Tongue (tissue), 1 donor: ENCODE measurements at regions not wholly inside any gene's neighbourhood (a gene's known extent, or its start where the extent isn't known, plus 50 kb on each side); places are given as distances from the start of the nearest gene placed in this dataset.

Experiments used
- DNase-seq: peaks from one replicate; pipeline ENCODE4 v3.0.0-alpha.2; 2015

DNA sequence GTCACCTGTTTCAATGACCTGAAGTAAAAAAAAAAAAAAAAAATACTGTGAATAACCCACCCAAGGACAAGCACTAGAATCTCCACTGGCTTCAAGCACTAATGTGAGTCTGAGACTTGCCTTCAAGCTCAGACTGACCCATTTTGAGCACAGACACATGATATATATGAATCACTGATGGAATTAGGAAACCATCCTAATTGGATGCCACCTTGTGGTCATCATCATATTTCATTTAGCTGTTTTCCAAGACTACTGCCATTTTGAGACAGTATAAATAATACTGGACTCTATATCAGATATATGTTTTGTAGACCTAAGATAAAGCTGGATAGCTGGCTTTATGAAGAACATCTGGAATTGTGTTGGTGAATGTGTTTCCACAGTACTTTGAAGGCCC is 1232.0 kb downstream of the KCNT2 start:
- no peak for DNase-seq

DNA sequence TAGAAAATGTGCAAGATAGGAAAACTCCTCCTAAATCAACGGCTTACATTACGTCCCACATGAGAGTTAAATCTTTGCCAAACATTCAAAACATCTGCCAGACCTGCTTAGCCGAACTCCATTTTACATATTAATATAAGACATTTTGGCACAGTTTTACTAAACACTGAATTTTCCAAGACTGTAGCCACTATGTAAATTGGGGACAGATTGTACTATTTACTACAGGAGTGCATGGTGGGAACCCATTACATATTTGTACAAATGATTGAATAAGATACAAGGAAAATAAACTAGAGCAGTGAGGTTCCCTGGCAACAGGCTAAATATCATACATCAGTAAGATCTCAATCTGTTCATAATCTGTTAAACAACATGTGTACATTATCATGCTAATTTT is 1234.4 kb downstream of the KCNT2 start:
- DNase-seq, result peak; percentile 64

DNA sequence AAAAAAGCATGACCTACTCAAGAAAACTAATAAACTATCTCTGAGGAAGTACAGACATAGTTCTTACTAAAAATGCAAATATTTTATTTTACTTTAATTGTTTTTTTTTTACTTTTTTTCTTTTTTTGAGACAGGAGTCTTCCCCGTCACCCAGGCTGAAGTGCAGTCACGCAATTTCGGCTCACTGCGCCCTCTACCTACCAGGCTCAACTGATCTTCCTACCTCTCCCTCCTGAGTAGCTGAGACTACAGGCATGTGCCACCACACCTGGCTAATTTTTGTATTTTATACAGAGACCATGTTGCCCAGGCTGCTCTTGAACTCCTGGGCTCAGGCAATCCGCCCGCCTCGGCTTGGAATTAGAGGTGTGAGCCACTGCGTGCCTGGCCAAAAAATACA is 1263.1 kb downstream of the KCNT2 start:
- no peak for DNase-seq

DNA sequence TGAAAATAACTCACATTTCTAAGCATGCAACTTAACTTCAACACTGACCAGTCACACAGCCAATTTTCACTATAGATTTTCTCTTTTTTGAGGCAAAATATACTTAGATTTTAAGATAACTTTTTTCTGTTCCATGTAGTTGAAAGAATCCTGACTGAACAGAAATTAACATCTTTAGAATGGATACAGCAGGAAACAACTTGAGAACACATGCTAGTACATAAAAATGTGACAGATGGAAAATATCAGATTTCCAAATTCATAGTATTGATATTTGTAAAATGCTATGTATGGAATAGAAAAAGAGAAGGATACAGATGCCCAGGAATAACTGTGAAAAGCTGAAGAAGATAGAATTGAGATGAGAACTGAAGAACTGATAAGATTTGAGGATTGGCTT is 1270.6 kb downstream of the KCNT2 start:
- no peak for DNase-seq

DNA sequence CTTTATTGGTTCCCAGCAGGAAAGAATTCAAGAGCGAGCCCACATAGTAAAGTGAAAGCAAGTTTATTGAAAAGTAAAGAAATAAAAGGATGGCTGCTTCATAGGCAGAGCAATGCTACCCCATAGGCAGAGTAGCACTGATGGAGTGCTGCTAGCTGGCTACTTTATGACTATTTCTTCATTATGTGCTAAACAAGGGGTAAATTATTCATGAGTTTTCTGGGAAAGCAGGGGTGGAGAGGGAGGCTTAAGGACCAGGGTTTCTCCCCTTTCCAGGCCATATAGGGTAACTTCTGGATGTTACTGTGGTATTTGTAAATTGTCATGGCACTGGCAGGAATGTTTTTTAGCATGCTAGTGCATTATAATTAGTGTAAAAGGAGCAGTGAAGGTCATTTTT is 1271.4 kb downstream of the KCNT2 start:
- no peak for DNase-seq

DNA sequence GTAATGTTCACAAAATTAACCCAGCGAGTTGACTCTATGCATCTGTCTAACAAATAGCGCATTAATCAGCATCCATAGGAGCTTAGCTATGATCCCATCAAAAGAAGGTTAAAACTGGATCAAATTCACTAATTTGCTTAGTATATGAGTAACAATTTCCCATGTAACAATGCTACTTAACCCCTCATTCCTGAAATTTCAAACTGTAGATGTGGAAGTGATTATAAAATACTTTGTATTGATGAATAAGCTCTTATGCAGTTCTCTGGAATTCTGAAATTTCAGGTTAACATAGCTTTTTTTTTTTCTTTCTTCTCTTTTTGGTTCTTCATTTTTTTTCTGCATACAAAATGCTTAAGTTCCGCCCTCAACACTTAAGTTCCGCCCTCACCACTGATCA is 1272.7 kb downstream of the KCNT2 start:
- DNase-seq, result no peak

DNA sequence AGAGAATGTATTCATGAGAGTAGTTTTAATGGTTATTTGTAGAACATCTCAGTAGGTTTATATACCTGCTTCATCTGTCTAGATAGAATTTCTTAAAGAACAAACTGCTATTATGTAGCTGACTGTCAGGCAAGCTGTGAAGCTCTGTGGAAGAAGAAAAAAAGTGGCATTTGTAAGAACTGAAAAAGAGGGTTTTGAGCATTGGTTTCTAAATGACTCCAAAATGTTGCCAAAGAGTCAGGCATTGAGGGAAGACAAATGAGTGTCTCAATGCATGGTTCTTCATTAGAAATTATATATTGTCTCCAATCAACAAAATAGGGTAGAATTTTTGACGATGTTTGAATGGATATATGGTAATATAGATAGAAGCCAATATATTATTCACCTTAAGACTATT is 1276.1 kb downstream of the KCNT2 start:
- DNase-seq, result no peak

DNA sequence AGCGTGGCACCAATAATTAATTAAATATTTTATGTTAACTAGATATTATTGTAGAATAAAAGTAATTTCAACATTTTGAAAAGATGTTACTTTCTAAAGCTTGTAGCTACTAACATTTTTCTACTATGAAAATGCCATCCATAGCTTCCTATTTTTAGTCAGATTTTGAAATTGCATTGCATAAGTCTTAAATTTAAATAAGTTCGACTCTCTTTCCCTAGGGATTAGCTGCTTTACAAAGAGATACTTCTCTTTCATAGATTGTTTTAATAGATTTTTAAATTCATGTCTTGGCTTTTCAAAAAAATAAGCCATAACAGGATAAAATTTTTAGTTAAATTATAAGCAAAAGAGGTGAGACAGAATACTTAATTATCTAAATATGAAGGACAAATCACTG is 1279.6 kb downstream of the KCNT2 start:
- DNase-seq, result no peak

DNA sequence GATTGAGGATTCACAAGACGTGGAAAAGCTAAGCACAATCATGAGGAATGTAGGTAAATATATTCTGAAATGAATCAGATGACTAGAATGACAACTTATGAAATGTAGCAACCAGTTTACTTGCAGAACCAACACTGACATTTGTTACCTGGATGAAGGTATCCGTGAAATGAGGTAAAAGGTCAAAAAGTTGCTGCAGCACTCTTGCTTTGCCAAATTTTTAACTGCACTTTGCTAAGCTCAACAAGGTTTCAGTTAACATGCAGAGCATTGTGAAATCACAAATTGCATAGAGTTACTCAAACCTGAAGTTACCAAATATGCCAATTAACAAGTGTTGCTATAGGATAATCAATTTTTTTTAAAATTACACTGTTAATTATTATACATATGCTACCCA is 1280.1 kb downstream of the KCNT2 start:
- no peak for DNase-seq

DNA sequence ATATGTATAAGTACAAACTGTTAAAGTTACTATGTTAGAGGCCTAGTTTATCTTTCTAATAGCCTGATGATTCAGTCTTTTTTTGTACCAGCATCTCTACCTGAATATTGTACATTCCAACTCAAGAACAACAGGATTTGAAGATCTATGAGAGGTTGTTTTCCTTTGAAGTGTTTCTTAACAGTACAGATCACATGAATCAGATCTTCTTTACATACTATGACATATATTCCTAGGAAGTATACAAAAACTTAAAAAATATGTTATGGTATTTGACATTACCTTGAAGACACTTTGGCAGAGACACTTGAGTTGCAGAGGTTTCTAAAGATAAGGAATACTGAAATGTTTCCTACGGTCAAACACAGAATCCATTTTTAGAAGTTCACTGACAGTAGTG is 1280.9 kb downstream of the KCNT2 start:
- DNase-seq, result no peak

DNA sequence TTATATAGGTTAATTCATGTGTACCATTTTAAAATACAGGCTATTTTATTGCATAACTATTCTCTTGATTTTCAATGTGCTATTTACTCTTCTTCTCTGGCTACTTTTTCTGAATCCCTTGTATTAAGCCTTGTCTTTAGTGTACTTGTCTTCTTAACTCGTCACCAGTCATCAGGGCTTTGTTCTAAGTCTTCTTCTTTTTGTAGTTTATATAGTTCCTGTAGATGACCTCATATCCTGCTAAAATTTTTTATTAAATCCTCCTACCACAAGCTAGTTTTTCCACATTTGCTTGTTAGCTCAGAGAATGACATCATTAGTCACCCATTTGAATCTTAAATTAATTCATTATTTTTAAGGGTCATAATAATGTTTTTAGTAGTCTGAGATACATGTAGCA is 1281.9 kb downstream of the KCNT2 start:
- DNase-seq, result no peak

DNA sequence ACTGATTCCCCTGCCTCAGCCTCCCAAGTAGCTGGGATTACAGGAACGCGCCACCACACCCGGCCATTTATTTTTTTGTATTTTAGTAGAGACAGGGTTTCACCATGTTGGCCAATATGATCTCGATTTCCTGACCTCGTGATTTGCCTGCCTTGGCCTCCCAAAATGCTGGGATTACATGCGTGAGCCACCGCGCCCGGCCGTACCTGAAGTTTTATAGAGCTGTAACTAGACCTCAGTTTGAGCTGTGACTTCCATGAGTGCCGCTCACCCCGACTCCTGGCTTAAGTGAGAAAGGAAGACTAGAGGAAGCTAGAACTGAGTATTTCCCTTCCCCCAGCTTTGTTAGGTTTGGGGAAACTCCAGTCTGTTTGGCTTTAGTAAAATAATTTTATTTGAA is 1283.1 kb downstream of the KCNT2 start:
- no peak for DNase-seq

DNA sequence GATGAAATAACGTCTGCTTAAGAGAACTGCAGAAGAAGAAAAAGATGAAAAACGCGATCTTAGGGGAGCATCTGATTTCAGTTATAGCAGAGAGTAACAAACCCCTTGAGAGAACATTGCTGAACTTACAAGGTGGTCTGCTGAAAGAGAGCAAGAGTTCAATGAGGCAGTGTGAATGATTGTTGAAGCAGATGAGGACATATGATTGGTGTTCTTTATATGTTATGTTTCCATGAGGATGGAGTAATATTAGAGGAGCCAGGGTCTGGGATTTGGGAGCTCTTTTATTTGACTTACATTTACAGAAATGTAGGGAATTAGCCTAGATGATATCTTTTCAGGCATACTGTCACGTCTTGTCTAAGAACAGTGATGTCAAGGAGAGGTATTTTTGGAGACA is 1302.0 kb downstream of the KCNT2 start:
- peak; percentile 30 for DNase-seq

DNA sequence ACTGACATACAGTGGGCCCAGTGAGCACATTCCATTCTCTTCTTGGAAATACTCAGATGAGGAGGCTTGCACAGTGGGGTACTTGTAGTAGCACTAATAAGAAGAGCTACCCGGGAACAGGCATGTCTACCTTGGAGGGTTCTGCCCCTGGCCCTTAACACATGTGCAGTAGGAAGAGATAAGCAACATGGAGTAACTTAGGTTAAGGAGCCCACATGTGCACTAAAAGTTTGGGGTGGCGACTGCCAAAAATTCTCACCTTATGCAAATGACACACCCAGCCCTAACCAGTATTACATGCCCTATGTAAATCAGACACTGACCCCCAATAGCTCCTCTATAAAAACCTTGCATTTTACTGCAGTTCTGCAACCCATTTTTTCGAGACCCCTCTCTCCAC is 1313.3 kb downstream of the KCNT2 start:
- DNase-seq, result no peak

DNA sequence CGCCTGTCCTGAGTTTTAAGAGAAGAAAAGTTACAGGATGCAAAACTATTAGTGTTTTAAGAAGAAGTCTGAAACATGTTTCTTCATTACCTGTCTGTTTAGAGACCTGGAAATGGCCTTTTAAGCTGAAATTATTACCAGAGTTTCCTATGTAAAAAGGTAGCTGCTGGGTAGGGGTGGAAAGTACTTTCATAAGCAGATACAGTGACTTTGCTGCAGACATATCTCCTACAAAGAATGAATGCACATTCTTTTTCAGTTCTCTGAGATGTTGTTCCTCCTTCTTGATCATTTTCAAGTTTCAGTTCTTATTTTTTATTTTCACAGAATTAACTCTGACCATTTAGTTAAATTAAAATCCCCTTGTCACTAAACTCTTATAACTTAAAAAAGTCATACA is 1329.6 kb downstream of the KCNT2 start:
- no peak for DNase-seq

DNA sequence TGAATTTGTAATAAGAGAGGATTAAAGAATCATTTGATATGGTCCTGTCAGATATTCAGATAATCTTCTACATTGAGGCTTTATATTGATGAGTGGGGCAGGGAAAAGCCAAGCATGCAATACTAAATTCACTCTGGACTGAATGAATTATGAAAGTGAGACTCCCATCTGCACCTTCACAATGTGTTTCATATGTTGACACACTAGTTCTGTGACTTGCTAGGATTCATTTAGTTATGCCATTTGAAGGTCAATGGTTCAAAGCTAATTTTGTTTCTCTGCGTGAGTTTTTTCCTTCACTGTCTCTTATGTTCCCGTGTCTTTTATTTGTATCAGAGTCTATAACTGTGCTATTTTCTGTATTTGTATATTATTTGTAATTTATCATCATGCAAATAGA is 1332.5 kb downstream of the KCNT2 start:
- DNase-seq, result no peak

DNA sequence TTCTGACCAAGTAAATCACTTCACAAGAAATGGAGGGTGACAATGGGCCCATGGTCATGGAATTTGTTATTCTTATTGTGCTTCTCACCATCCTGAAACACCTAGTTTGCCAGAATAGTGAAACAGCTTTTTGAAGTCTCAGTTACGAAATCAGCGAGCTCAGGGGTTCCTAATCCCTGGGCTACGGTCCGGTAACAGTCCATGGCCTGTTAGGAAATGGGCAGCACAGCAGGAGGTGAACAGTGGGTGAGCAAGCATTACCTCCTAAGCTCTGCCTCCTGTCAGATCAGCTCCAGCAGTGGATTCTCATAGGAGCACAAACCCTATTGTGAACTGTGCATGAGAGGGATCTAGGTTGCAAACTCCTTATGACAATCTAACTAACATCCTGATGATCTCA is 1356.3 kb downstream of the KCNT2 start:
- no peak for DNase-seq

DNA sequence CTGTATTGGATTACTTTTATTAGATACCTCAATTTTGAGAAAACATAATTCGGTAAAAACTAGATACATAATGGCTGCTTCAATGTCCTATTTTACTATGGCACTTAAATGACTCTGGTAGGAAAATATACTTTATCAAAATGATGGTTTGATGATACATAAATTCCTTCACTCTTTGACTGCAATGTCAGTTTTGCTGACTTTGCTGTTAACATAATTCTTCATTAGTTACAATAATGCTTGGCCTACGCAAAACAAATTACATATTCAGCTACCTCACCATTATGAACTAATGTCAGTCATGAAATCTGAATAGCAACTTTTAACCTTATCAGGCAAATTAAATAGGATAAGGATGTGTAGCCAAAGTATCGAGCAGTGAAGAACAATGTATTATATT is 1364.7 kb downstream of the KCNT2 start:
- DNase-seq, result no peak

DNA sequence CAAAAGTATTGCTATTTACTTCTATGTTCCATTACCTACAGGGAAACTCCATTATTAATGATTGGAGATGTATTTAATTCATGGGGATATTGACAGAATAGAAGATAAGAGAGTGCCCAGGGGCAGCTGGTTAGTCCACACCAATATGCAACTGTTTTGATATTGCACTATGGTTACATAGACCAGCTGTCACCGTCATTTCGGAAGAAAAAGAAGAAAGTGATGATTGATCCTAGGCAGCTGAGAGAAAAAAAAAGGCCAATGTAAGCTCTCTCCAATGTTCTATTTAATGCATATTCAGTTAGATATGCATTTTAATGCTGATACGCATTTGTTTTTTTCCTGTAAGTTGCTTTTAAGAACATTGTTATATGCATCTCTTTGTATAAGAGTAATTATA is 1367.2 kb downstream of the KCNT2 start:
- peak; percentile 92 for DNase-seq

DNA sequence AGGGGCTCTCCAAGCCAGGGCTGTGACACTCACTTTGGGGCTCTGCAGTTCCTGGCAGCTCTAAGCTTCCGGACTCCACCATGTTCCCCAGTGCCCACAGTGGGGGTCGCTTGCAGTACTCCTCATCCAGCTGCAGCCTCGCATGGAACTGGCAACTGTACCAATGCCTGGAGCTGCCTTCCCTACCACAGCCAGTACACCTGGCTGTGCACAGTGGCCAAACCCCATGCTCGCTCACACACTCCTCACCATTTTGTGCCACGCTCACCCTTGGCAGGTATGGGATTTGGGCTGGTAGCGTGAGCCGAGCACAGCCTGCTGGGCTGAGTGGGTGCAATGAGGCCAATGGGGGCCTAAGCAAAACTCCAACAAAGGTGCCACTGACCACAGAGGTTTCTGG is 1369.9 kb downstream of the KCNT2 start:
- DNase-seq, result no peak

DNA sequence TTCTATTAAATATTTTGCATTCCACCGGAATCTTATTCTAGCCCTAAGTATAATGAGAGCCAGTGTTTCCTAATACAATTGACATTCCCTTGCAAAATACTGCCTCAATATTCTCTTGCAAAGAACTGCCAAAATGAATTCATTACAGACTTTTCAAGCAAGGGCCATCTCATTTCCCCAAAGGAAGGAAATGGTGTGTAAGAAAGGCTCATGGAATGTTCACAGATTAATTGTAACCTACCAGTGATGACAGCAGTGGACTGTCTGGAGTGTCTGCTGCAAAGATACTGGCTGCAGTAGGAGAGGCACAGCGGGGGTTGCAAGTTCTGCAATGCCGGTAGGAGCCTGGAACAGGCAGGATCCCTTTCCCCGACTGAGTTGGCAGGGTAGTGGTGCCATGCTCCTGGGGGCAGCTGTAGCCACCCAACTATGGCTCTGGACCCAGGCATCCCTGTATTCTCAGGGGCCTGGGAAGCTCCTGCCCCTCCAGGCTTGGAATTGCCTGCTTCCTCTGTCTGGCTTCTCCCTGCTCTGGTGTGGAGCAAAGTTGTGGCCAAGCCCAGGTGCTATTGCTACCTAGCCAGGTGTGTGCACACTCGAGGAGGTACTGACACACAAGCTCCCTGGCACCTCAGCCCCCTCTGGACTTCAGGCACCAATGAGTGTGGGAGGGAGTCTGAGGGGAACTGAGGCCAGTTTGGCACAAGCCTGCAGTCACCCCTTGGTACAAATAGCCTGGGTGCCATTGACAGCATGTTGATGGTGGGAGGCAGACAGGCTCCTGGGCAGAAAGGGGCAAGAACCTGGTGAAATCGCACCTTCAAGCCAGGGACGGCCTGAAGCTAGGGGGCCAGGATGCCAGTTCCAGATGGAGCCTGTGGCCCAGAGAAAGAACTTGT is 1371.0 kb downstream of the KCNT2 start:
- peak; percentile 6 for DNase-seq

DNA sequence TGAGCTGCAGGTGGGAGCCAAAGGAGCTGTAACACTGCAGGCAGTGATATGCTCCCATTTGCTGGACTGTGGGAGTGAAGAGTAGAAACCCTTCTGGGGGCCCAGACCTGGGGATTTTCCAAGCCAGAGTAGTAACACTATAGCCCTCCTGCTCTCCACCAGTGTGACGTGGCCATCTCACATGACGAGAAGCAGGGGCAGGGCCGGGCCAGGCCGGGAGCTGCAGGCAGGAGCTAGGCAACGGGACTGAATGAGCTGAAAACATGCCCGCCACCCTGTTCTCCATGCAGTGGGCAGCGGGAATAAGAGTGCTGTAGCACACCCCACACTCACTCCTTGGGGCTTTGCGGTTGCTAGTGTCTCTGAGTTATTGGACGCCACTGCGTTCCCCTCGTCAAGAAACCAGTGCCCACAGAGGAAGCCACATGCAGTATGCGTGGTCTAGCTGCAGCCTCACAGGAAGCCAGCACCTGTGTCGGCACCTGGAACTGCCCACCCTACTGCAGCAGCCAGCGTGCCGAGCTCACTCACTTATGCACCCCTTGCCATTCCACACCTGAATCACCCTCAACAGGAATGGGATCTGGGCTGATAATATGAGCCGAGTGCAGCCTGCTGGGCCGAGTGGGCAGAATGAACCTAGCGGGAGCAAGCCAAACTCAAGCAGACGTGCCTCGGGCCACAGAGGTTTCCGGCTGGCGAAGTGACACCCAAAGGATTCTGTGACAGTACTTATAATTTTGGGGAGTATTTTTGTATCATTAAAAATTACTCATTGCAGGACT is 1389.6 kb downstream of the KCNT2 start:
- DNase-seq, result no peak

DNA sequence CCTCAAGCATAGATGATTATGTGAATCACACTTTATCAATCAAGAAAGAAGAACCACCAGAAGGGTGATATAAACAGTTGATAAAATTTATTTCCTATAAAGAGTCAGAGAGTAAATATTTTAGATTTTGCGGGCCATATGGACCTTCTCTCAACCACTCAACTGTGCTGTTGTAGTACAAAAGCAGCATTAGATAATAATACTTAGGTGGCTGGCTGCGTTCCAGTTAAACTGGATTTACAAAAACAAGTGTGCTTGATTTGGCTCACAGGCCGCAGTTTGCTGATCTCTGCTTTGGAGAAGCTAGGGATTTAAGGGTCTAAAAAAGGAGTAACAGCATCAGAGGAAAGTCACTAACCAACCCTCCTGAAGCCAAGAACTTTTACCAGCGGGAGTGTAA is 1406.0 kb downstream of the KCNT2 start:
- peak; percentile 20 for DNase-seq

DNA sequence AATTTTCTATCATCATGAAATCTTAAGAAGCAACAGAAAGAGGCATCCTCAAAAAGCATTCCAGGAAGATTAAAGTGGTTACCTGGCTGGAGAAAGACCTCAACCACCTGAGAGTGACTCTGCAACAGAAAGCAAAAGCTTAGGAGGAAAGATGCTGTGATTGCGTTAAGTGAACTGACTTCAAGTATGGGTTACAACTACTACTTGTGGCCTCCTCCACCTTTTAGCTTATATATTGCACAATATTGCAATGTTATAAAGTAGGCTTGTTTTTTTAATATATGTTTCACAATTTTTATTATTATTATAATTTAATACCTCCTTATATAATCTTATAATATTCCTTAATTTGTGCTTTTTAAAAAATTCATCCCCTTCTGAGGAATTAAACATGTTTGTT is 1407.5 kb downstream of the KCNT2 start:
- no peak for DNase-seq
